Pulmonary artery endothelial cell (primary cell): ENCODE measurements at regions not wholly inside any gene's neighbourhood (a gene's known extent, or its start where the extent isn't known, plus 50 kb on each side); places are given as distances from the start of the nearest gene placed in this dataset.
"Not testable (repeated sequence)": the region's sequence is repeated elsewhere in the genome, so short reads cannot be mapped to it uniquely, and the experiment has no call there.

ENCODE experiments used
- DNase-seq: peaks from one replicate; pipeline ENCODE4 v3.0.0-alpha.2; 2011; ENCODE audit warnings: low read depth, low spot score

DNA sequence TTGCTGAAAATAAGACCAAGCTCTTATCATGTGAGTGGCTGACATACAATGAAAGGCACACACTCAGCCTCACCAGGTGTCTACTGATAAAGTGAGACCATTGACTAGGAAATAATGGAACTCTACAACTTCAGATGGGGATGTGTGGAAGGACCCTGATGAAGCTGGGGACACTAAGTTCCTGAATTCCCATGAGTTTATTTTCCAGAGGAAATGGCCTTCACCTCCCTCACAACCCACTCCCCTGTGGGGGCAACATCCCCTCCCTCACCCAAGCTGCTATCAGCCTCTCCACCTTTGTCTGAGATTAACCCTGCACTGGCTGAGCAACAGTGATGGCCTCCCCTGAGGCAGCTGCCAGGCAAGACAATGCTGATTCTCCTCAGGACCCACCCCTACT lies 55.2 kb upstream of the SMARCAD1 start:
- no peak for DNase-seq

DNA sequence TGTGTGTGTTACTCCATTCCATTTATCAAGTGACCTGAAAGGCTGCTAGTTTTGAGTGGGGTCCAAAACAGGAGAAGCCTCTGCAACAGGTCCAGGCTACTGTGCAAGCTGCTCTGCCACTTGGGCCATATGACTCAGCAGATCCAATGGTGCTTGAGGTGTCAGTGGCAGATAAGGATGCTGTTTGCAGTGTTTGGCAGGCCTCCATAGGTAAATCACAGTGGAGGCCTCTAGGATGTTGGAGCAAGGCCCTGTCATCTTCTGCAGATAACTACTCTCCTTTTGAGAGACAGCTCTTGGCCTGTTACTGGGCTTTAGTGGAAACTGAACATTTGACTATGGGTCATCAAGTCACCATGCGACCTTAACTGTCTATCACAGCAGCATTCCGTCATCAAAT lies 52.3 kb upstream of the SMARCAD1 start:
- DNase-seq, result not testable (repeated sequence)

DNA sequence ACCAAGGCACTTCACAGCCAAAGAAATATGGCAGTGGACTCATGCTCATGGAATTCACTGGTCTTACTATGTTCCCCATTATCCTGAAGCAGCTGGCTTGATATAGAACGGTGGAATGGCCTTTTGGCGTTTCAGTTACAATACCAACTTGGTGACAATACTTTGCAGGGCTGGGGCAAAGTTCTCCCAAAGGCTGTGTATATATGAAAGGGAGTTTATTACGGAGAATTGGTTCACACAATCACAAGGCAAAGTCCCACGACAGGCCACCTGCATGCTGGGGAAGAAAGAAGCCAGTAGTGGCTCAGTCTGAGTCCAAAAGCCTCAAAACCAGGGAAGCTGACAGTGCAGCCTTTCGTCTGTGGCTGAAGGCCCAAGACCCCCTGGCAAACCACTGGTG lies 50.8 kb upstream of the SMARCAD1 start:
- DNase-seq, result no peak
